Transverse colon (tissue), 4 donors: ENCODE measurements at regions not wholly inside any gene's neighbourhood (a gene's known extent, or its start where the extent isn't known, plus 50 kb on each side); places are given as distances from the start of the nearest gene placed in this dataset.

ENCODE experiments used
- DNase-seq: peaks from one replicate; pipeline ENCODE4 v3.0.0-alpha.2; 2019
- H3K27ac ChIP-seq, 4 donors: fragments of 200-600 bp; sonication (generic); 2 replicates each; pipeline ENCODE4 v1.5.1; 2016 to 2018; ENCODE audit warnings: inconsistent platforms in 4 of 4
- H3K27me3 ChIP-seq: fragments of 200-600 bp; sonication (generic); 2 replicates; pipeline ENCODE4 v1.5.1; 2017; ENCODE audit warnings: inconsistent platforms
- H3K36me3 ChIP-seq, 4 donors: fragments of 200-600 bp; sonication (generic); 2 replicates each; pipeline ENCODE4 v1.5.1; 2017 to 2019; ENCODE audit warnings: inconsistent platforms in 4 of 4
- H3K4me1 ChIP-seq, 4 donors: fragments of 200-600 bp; sonication (generic); 2 replicates each; pipeline ENCODE4 v1.5.1; 2017 to 2020; ENCODE audit warnings: inconsistent platforms in 4 of 4
- H3K4me3 ChIP-seq, 4 donors: fragments of 200-600 bp; sonication (generic); 1 replicate in 1 of 4; 2 replicates in 3 of 4; pipeline versions ENCODE4 v1.5.1 to v1.6.1; 2017 to 2019; ENCODE audit warnings: inconsistent platforms in 4 of 4
- H3K9me3 ChIP-seq, 2 donors: fragments of 200-600 bp; sonication (generic); 2 replicates each; pipeline ENCODE4 v1.5.1; 2017 to 2019; ENCODE audit warnings: inconsistent platforms in 2 of 2
- CTCF ChIP-seq, 5 experiments: fragments of 200-600 bp in 3 of 5; fragments of 450-650 bp in 2 of 5; sonication (generic) in 3 of 5; IDR thresholded peaks; 1 replicate in 2 of 5; 2 replicates in 3 of 5; pipeline ENCODE4 v1.5.1; 2016 to 2017; ENCODE audit warnings: antibody characterized with exemption in 5 of 5, inconsistent platforms in 3 of 5, mild to moderate bottlenecking in 2 of 5, moderate library complexity in 1 of 5
- EP300 ChIP-seq: sonication (generic); formaldehyde crosslinking; IDR thresholded peaks from one replicate; pipeline ENCODE4 v1.6.1; 2017; ENCODE audit warnings: antibody characterized with exemption, low read depth
- POLR2A ChIP-seq: fragments of 450-650 bp; IDR thresholded peaks from one replicate; pipeline ENCODE4 v1.6.1; 2016; ENCODE audit warnings: antibody characterized with exemption, mild to moderate bottlenecking, moderate library complexity
- POLR2AphosphoS5 ChIP-seq, 3 donors: sonication (generic); formaldehyde crosslinking; IDR thresholded peaks; one replicate each; pipeline ENCODE4 v1.6.1; 2016; ENCODE audit warnings: antibody characterized with exemption in 3 of 3
- WGBS, 2 donors: methylation state at CpG; one replicate each; pipeline ENCODE4 v1.1.5; 2018; ENCODE audit warnings: low coverage in 1 of 2; 5-methylcytosine and 5-hydroxymethylcytosine counted together
- in situ Hi-C, 4 donors: fragments of 200-750 bp; cut with MboI; loops; one replicate each; pipeline versions ENCODE4 v1.15.0 to v1.15.1; 2017; ENCODE audit warnings: low sequenced_read_pairs in 3 of 4, low pct_ligation_motif_present in 1 of 4, low pct_unique_long_range_greater_than_20kb in 1 of 4
- intact Hi-C: fragments of 100-400 bp; cut with DNase I; formaldehyde crosslinking; loops from one replicate; pipeline ENCODE4 v1.15.1; 2023; ENCODE audit warnings: low total_unique reads

GRCh38 chr13:73261739-73262216 lies 203.0 kb downstream of the KLF5 start:
- in situ Hi-C loops = no loop called here
- Histone ChIP-seq H3K36me3 (no peaks in the 10 kb centered on the region), H3K27me3 (no peaks in the 10 kb centered on the region), H3K9me3 (no peaks in the 10 kb centered on the region), H3K4me3 (no peak overlapping the region), H3K4me1 (peaks cover 0 to 35% (median 15%) of the 10 kb centered on the region in 4 donors), H3K27ac (no peak overlapping the region)
- DNase-seq = no peak
- 53 to 57% methylated on average over 4 of the region's 4 CpGs for WGBS, 2 donors
- TF ChIP-seq POLR2AphosphoS5 (IDR thresholded peaks at IDR 0.05) (no peak), EP300 (no peak), CTCF (IDR thresholded peaks at IDR 0.05) (no peak), POLR2A (no peak)
- intact Hi-C loops = no loop called here

GRCh38 chr13:73259061-73260017 lies 200.5 kb downstream of the KLF5 start:
- H3K9me3 ChIP-seq = no peaks in the 10 kb centered on the region
- WGBS, 2 donors = 61 to 64% methylated on average over 6 to 14 of the region's 14 CpGs
- intact Hi-C loops = no loop called here
- no peak for DNase-seq
- TF ChIP-seq POLR2A (no peak), CTCF (IDR thresholded peaks at IDR 0.05) (no peak), POLR2AphosphoS5 (IDR thresholded peaks at IDR 0.05) (peak in 2 of 3 donors; percentile 34 to 36)
- no peaks in the 10 kb centered on the region for H3K27me3 ChIP-seq
- in situ Hi-C loops = no loop called here
- no peaks in the 10 kb centered on the region for H3K36me3 ChIP-seq
- peak overlapping the region in 3 of 4 donors; percentile 16 to 62 (median 31) for H3K27ac ChIP-seq
- peaks cover 0 to 17% (median 5%) of the 10 kb centered on the region in 4 donors for H3K4me1 ChIP-seq
- H3K4me3 ChIP-seq = no peak overlapping the region

- no peak for TF ChIP-seq POLR2AphosphoS5 (IDR thresholded peaks at IDR 0.05)
- TF ChIP-seq POLR2A = no peak
- TF ChIP-seq CTCF (IDR thresholded peaks at IDR 0.05) = no peak
- TF ChIP-seq EP300 = no peak
- Histone ChIP-seq H3K27ac (peak overlapping the region; percentile 31 to 62 (median 33)), H3K4me3 (no peak overlapping the region), H3K27me3 (no peaks in the 10 kb centered on the region), H3K4me1 (peaks cover 0 to 7% (median 0%) of the 10 kb centered on the region in 4 donors), H3K9me3 (no peaks in the 10 kb centered on the region), H3K36me3 (no peaks in the 10 kb centered on the region)
- in situ Hi-C loops = no loop called here
- WGBS, 2 donors = 71% methylated on average over 4 of the region's 4 CpGs; no CpG with 5 or more reads in 1 of the 2 donors
- DNase-seq = no peak
- intact Hi-C loops = no loop called here
These were observed 199.6 kb downstream of the KLF5 start for GRCh38 chr13:73258406-73258805.

GRCh38 chr13:73254827-73255226 lies 196.0 kb downstream of the KLF5 start:
- Histone ChIP-seq H3K4me1 (peaks cover 0 to 1% (median 0%) of the 10 kb centered on the region in 4 donors), H3K27me3 (no peaks in the 10 kb centered on the region), H3K4me3 (no peak overlapping the region), H3K27ac (no peak overlapping the region), H3K36me3 (no peaks in the 10 kb centered on the region), H3K9me3 (no peaks in the 10 kb centered on the region)
- WGBS, 2 donors = 31 to 39% methylated on average over 2 of the region's 2 CpGs
- no peak for DNase-seq
- in situ Hi-C loops = no loop called here
- TF ChIP-seq CTCF (IDR thresholded peaks at IDR 0.05) = no peak
- TF ChIP-seq POLR2A = no peak
- no peak for TF ChIP-seq POLR2AphosphoS5 (IDR thresholded peaks at IDR 0.05)
- no peak for TF ChIP-seq EP300
- intact Hi-C loops = no loop called here
